H54 (cell line): ENCODE measurements at regions not wholly inside any gene's neighbourhood (a gene's known extent, or its start where the extent isn't known, plus 50 kb on each side); places are given as distances from the start of the nearest gene placed in this dataset.

Source experiments
- DNase-seq: peaks from one replicate; pipeline ENCODE4 v3.0.0; 2011; ENCODE audit warnings: low spot score, mixed read lengths; ENCODE audit not compliant: insufficient read length
- FAIRE-seq: peaks from 3 replicates; lab custom pipeline; 2011; peaks lifted over from hg19 to GRCh38; lab: Jason Lieb, UNC
- POLR2A ChIP-seq: IDR thresholded peaks from 2 replicates; pipeline ENCODE4 v1.6.1; 2011; ENCODE audit warnings: low read depth, mild to moderate bottlenecking, low read length

- DNase-seq = no peak
- TF ChIP-seq POLR2A = no peak
- FAIRE-seq = no peak
Observed at GRCh38 chr13:47081850-47082249, 185.0 kb upstream of the HTR2A start.

- DNase-seq (no peak), FAIRE-seq (no peak)
- no peak for TF ChIP-seq POLR2A
Observed at GRCh38 chr13:47081246-47081645, 184.4 kb upstream of the HTR2A start.

DNA sequence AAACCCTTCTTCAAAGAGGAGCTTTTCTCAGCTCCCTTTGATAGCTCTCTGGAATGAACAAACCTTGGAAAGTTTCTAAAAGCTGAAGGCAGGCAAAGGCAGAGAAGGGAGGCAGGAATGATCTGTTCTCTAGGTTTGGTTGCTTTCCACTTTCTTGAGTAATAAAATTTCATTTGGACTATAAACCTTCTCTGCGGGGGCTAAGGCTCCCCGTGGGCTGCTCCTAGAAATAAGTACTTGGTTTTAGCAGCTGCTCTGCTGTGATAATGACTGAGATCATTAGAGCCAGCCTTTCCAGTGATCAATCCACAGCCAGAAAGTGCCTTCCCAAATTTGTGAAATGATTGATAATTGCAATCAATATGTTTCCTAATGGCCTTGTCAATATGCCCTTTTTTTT lies 183.8 kb upstream of the HTR2A start:
- no peak for TF ChIP-seq POLR2A
- FAIRE-seq (no peak), DNase-seq (no peak)

DNA sequence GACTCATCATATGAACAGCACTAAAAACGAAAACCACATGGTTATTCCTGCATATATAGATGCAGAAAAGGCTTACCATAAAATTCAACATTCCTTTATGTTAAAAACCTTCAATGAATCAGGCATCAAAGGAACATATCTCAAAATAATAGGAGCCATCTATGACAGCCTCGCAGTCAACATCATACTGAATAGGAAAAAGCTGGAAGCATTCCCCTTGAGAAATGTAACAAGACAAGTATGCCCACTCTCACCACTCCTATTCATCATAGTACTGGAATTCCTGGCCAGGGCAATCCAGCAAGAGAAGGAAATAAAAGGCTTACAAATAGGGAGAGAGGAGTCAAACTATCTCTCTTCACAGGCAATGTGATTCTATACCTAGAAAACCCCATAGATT lies 179.6 kb upstream of the HTR2A start:
- DNase-seq (no peak), FAIRE-seq (no peak)
- no peak for TF ChIP-seq POLR2A

DNA sequence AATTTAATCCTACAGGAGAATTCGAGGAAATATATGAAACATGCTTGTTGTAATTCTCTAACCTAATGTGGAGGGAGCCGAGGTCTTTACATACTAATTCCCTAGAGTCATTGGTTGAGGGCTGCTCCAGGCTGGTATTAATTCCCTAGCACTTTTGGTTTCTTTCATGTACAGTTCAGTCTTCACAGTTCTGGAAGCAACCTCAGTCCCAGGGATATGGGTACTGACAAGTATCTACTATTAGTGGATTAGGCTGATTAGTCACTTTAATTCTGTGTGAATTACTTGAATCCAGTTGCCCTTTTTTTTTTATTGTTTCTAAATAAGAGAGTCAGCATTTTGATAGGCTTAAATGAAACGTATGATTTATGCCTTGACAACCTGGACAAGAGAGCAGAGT lies 172.3 kb upstream of the HTR2A start:
- no peak for TF ChIP-seq POLR2A
- FAIRE-seq (no peak), DNase-seq (no peak)

DNA sequence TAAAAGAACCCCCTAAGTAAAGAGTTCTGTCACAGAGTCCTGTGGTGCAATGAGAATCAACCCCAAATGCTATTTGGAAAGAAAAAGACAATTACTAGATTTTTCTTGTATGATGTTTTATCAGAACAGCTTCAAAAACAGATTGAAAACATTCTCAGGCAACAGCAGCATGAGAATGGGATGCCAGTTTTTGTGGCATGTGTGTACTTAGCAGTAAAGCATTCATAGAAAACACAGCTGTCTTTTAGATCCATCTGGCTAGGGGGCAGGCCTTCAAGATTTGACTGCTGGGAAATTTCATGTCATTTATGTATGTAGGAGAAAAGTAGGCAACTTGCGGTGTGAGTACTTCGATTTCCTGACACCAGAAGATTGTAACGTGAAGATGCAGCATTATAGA lies 170.5 kb upstream of the HTR2A start:
- no peak for DNase-seq
- TF ChIP-seq POLR2A = no peak
- FAIRE-seq = no peak

DNA sequence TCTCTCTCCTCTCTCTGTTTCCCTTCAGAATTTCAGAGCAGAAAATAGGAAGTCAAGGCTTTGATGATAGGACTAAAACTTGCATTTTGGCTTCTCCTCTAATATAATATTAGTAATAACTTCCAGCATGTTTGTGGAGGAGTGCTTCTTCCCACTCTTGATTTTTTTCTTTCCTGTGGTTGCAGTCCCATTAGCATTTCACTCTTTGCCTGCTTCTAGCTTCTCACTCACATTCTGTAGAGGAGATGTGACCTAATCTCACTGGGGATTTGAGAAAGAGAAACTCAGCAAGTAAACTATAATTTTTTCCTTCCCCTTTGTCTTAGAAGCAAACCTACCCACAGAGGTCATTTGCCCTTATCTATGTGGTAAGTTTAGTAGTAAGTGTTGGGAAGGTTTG lies 169.4 kb upstream of the HTR2A start:
- DNase-seq = no peak
- TF ChIP-seq POLR2A = no peak
- FAIRE-seq = no peak

- no peak for TF ChIP-seq POLR2A
- FAIRE-seq (no peak), DNase-seq (no peak)
Observed at GRCh38 chr13:47064381-47064780, 167.5 kb upstream of the HTR2A start.

GRCh38 chr13:47049276-47049989 lies 152.6 kb upstream of the HTR2A start:
- no peak for TF ChIP-seq POLR2A
- DNase-seq = no peak
- FAIRE-seq = no peak

GRCh38 chr13:47046706-47047105 lies 149.9 kb upstream of the HTR2A start:
- no peak for FAIRE-seq
- no peak for DNase-seq
- TF ChIP-seq POLR2A = no peak

DNA sequence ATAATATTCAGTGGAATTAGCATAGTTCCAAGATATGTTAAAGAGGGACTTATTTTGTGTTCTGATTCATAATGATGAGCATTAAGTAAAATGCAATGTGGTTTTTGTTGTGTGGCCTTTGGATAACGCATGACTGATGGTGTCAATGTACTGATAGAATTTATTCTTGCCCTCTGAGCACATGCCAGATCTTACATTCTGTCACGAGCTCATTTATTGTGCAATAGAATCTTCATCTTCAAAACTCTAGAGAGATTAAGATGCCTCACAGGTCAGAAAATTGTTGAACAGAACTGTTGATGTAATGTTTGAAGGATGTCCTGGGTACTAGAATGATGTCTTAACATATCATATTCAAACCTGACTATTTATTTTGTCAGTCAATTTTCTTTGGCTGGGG lies 148.0 kb upstream of the HTR2A start:
- no peak for TF ChIP-seq POLR2A
- no peak for DNase-seq
- FAIRE-seq = no peak

GRCh38 chr13:47039106-47039505 lies 142.3 kb upstream of the HTR2A start:
- DNase-seq = no peak
- no peak for FAIRE-seq
- TF ChIP-seq POLR2A = no peak

- DNase-seq (no peak), FAIRE-seq (no peak)
- no peak for TF ChIP-seq POLR2A
Observed at GRCh38 chr13:47038188-47038587, 141.3 kb upstream of the HTR2A start.

GRCh38 chr13:47036294-47037008 lies 139.6 kb upstream of the HTR2A start:
- no peak for TF ChIP-seq POLR2A
- DNase-seq (no peak), FAIRE-seq (no peak)

DNA sequence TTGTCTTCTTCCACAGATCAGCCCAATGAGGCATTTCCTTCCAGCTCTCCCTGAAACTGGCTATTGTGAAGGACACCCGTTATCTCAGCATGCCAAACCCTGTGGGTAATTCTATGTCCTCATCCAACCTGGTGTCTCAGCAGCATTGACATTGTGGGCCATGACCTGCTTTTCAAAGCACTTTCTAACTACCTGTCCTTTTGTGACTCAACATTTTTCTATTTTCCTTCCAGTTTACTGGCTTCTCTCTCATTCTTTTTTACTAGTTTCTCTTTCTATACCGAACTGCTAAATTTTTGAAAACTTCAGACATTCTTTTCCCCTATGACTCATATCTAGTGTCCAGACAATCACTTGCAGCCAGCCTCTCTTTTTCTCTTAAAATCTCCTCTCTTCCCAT lies 136.4 kb upstream of the HTR2A start:
- TF ChIP-seq POLR2A = no peak
- DNase-seq = no peak
- FAIRE-seq = no peak
